GM18520 (cell line): ENCODE measurements at regions not wholly inside any gene's neighbourhood (a gene's known extent, or its start where the extent isn't known, plus 50 kb on each side); places are given as distances from the start of the nearest gene placed in this dataset.

Experiments used
- ATAC-seq: cut with Tn5 transposase; IDR thresholded peaks from one replicate; pipeline ENCODE4 v1.9.1; 2021; ENCODE audit not compliant: unreplicated experiment

GRCh38 chr7:23971031-23971430, 261.0 kb downstream of the STK31 start:
- no peak for ATAC-seq

- ATAC-seq = no peak
These were observed 262.0 kb downstream of the STK31 start for GRCh38 chr7:23972057-23972456.

DNA sequence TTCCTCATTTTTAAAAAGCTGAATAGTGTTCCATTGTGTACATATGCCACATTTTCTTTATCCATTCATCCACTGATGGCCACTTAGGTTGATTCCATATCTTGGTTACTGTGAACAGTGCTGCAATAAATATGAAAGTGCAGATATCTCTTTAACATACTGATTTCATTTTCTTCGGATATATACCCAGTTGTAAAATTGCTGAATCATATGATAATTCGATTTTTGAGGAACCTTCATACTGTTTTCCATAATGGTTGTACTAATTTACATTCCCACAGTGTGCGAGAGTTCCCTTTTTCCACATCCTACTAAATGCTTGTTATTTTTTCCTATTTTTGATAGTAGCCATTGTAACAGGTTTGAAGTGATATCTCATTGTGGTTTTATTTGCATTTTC, 263.2 kb downstream of the STK31 start:
- no peak for ATAC-seq

DNA sequence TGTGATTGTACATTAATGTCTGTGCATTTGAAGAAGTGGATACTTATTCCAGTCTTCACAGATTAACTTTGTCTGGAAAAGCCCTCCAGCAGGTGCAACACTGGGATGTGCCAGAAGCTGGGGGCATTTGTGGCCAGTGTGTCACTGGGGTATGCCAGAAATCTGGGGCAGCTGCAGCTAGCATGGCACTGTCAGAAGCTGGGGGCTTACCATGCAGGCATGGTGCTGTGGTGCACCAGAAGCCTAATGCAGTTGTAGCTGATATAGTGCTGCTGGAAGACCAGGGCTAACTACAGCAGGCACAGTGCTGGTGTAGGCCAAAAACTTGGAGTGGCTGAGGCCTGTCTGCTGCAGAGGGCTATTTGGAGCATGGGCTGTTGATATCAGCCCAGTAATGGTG, 270.1 kb downstream of the STK31 start:
- ATAC-seq = no peak

GRCh38 chr7:23981314-23981713, 271.3 kb downstream of the STK31 start:
- ATAC-seq = no peak

DNA sequence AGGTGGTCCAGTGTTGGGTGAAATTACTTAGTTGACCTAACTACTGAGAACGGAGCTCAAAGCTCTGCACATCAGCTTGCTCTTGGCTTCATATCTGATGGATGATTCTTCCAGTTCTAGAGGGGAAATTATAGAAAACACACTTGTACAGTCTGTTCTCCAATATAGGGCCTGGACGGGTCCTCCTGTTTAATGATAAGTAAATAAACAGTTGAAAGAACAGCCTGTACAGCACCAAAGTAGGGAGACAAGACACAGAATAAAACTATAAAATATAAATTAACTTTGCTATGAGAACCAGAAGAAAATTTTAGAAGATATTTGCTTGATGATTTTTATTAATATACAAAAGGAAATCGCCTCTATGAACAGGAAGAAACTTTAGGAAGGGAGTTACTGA, 271.7 kb downstream of the STK31 start:
- ATAC-seq = no peak

- ATAC-seq = no peak
These were observed 278.5 kb upstream of the NPY start for GRCh38 chr7:24005517-24005916.

GRCh38 chr7:24010495-24010894, 273.5 kb upstream of the NPY start:
- ATAC-seq = no peak

- no peak for ATAC-seq
These were observed 266.5 kb upstream of the NPY start for GRCh38 chr7:24017519-24017918.

DNA sequence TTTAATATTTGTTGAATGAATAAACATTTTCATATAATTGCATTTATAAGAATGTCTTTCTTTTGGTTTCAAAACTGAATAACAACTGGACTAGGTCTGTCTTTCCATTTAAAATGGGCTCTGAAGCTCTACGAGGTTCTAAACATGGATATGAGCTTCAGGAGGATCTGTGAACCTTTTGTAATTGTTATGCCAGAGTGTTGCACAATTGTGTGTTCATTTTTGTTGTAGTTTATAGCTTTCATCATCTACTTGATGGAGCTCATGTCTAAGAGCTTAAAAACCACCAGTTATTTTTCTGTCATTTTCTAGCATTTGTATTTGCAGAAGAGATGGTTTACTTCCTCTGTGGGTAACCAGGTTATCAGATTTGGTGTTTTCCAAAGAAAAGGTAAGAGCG, 265.7 kb upstream of the NPY start:
- no peak for ATAC-seq

DNA sequence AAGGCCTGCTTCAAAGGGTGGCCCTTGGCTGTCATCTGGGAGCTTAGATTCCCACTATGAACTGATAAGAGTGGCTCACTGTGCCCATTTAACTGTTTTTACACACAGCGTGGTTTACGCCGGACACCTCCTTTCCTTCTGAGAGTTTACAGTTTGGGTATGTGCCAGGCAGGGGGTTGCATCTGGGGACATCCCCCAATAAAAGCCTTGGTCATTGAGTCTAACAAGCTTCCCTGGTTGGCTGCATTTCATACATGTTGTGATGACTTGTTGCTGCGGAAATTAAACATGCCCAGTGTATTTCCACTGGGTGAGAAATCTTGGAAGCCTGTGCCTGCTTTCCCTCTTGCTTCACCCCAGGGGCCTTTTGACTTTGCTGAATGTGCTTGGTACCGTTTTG, 264.1 kb upstream of the NPY start:
- ATAC-seq = no peak

- no peak for ATAC-seq
These were observed 259.5 kb upstream of the NPY start for GRCh38 chr7:24024276-24025068.

- no peak for ATAC-seq
These were observed 258.9 kb upstream of the NPY start for GRCh38 chr7:24025094-24025493.

DNA sequence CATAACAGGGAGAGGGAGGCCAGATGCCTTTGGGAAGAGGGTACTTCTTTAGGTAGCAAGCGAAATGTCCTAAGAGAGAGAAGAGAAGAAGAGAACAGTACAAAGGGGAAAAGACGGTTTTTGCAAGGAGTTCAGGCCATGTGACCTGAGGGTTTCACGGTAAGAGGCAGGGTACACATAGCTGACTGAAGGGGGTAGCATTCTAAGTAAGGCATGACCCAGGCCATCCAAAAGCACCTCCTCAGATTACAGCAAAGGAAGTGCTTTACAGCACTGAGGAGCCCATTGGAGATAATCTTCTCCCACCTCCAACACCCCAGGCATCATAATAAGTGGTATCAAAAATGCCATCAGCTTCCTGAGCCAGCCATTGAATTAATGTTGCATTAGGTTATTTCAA, 258.2 kb upstream of the NPY start:
- no peak for ATAC-seq

DNA sequence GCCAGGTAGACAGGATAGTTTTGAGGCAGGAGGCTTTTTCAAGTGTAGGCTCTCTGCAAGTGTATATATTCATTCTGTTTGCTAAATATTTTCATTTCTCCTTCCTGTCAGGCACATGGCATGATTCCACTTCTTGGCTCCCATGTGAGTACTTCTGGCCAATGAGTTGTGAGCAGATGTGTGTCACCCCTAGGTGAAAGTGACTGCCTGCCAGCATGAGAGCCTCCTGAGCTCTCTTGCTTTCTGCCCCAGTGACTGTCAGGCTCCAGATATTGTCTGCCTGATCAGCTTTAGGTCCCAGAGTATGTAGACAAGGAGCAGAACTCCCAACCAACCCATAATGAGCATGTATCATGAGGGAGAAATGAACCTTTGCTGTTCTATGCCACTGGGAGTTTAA, 257.6 kb upstream of the NPY start:
- ATAC-seq = no peak

DNA sequence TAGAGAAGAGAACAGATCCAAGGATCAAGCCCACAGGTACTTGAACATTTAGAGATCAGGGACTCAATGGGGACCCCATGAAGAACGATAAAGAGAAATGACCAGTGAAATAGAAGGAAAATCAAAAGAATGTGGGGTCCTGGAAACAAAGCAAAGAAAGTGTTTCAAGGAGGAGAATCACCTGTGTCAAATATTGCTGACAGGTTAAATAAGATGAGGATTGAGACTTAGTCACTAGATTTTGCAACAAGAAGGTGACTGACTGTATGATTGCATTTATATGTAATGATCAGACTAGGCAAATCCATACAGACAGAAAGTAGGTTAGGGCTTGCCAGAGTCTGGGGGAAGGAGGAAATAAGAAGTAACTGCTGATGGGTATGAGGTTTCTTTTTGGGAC, 254.9 kb upstream of the NPY start:
- ATAC-seq = no peak

DNA sequence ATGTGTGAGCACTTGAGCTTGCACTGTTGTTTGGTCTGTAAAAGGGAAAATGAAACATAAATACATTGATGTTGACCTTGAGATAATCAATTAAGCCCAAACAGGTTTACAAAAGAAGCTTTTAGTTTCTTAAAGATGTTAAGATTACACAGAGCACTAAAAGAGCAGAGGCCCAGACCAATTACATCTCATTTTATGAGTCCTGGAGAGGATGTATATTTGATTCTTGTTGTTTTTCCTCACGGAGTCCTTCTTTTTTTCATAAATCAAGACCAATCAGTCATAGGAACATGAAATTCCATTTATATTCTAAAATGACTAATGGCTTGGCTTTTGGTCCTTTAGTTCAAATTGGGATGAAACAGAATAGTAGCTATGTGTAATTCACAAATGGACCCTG, 249.7 kb upstream of the NPY start:
- ATAC-seq = no peak

DNA sequence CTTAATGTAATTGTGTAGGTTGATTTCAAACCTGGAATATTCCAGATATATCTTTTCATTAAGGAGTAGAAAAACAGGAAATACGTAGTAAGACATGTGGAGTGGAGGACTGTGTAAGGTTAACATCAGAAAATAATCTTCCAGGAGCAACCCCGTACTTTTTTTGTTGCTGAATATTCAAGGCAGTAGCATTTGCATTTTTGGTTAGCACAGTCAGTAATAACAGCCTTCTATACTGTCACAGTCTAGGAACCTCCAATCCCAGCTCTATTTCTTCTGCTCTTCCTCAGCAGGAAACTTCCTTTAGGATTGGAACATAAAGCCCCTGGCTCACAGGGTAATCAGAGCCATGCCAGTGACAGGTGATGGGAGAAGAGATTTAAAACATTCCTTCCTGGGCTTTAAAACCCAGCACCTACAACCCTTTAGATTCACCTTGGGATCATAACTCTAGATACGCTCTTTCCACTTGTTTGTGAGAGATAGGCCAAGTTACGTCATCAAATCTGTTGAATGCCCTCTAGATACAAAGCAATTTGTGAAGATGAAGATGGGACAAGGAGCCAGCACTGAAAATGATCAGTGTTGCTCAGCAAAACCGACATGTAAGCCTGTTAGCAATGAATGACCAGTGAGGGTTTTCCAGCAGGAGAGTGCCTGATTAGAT, 248.5 kb upstream of the NPY start:
- ATAC-seq = no peak

GRCh38 chr7:24036033-24036412, 248.0 kb upstream of the NPY start:
- no peak for ATAC-seq

DNA sequence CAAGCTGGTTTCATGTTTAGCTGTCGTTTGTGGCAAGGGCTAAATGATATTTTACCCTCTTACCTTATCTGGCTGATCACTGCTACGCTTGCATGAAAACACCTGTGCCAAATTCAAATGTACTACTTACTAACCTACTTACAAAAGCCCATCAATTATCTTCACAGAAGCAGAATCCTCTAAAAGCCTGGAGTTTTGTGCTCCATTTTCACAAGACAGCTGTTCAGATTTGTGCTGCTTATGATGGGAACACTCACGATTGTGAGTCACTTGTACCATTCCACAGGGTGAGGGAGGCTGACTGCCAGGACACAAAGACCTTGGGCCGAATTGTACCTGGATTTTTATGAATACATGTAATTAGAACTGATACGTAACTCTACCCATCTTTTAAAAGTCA, 245.0 kb upstream of the NPY start:
- ATAC-seq = no peak

GRCh38 chr7:24039991-24040624, 243.9 kb upstream of the NPY start:
- ATAC-seq = no peak

- ATAC-seq = no peak
These were observed 242.0 kb upstream of the NPY start for GRCh38 chr7:24042028-24042427.
